ENCODE measurements at regions not wholly inside any gene's neighbourhood (a gene's known extent, or its start where the extent isn't known, plus 50 kb on each side); places are given as distances from the start of the nearest gene placed in this dataset.
"Not testable (repeated sequence)": the region's sequence is repeated elsewhere in the genome, so short reads cannot be mapped to it uniquely, and the experiment has no call there.

GRCh38 chr6:60767791-60768499 lies 1518.1 kb downstream of the KHDRBS2 start:
- DNase-seq (ENCODE audit: low spot score); intact Hi-C loops (cut with micrococcal nuclease); H3K36me3 Mint-ChIP-seq (ENCODE audit: low read depth); H3K27me3 Mint-ChIP-seq (ENCODE audit: low read depth); H3K27ac Mint-ChIP-seq; H3K4me3 Mint-ChIP-seq (ENCODE audit: low read depth); H3K4me1 Mint-ChIP-seq (ENCODE audit: low read depth): not testable (repeated sequence)
- peaks cover 40% of the 10 kb centered on the region for H3K9me3 Mint-ChIP-seq

- H3K4me3 Mint-ChIP-seq (ENCODE audit: low read depth); H3K27me3 Mint-ChIP-seq (ENCODE audit: low read depth); H3K36me3 Mint-ChIP-seq (ENCODE audit: low read depth); H3K4me1 Mint-ChIP-seq (ENCODE audit: low read depth); DNase-seq (ENCODE audit: low spot score); H3K27ac Mint-ChIP-seq; intact Hi-C loops (cut with micrococcal nuclease): not testable (repeated sequence)
- H3K9me3 Mint-ChIP-seq, result peaks cover 36% of the 10 kb centered on the region
Observed at GRCh38 chr6:60765331-60765730, 1520.7 kb downstream of the KHDRBS2 start.

- DNase-seq (ENCODE audit: low spot score); H3K36me3 Mint-ChIP-seq (ENCODE audit: low read depth); intact Hi-C loops (cut with micrococcal nuclease); H3K27ac Mint-ChIP-seq; H3K27me3 Mint-ChIP-seq (ENCODE audit: low read depth); H3K4me1 Mint-ChIP-seq (ENCODE audit: low read depth); H3K4me3 Mint-ChIP-seq (ENCODE audit: low read depth): not testable (repeated sequence)
- peaks cover 35% of the 10 kb centered on the region for H3K9me3 Mint-ChIP-seq
Observed at GRCh38 chr6:60763464-60764080, 1522.5 kb downstream of the KHDRBS2 start.

GRCh38 chr6:60760928-60761327 lies 1525.1 kb downstream of the KHDRBS2 start:
- H3K27ac Mint-ChIP-seq; H3K4me1 Mint-ChIP-seq (ENCODE audit: low read depth); H3K4me3 Mint-ChIP-seq (ENCODE audit: low read depth); DNase-seq (ENCODE audit: low spot score); H3K27me3 Mint-ChIP-seq (ENCODE audit: low read depth); intact Hi-C loops (cut with micrococcal nuclease); H3K36me3 Mint-ChIP-seq (ENCODE audit: low read depth): not testable (repeated sequence)
- H3K9me3 Mint-ChIP-seq, result peaks cover 39% of the 10 kb centered on the region

GRCh38 chr6:60759149-60759825 lies 1526.7 kb downstream of the KHDRBS2 start:
- H3K27me3 Mint-ChIP-seq (ENCODE audit: low read depth); H3K36me3 Mint-ChIP-seq (ENCODE audit: low read depth); DNase-seq (ENCODE audit: low spot score); H3K27ac Mint-ChIP-seq; H3K4me3 Mint-ChIP-seq (ENCODE audit: low read depth); H3K4me1 Mint-ChIP-seq (ENCODE audit: low read depth); intact Hi-C loops (cut with micrococcal nuclease): not testable (repeated sequence)
- peaks cover 51% of the 10 kb centered on the region for H3K9me3 Mint-ChIP-seq

- intact Hi-C loops (cut with micrococcal nuclease); H3K4me3 Mint-ChIP-seq (ENCODE audit: low read depth); H3K27me3 Mint-ChIP-seq (ENCODE audit: low read depth); H3K4me1 Mint-ChIP-seq (ENCODE audit: low read depth); DNase-seq (ENCODE audit: low spot score); H3K27ac Mint-ChIP-seq; H3K36me3 Mint-ChIP-seq (ENCODE audit: low read depth): not testable (repeated sequence)
- peaks cover 45% of the 10 kb centered on the region for H3K9me3 Mint-ChIP-seq
Observed at GRCh38 chr6:60758725-60759124, 1527.3 kb downstream of the KHDRBS2 start.

GRCh38 chr6:60754879-60755278 lies 1531.1 kb downstream of the KHDRBS2 start:
- H3K27me3 Mint-ChIP-seq (ENCODE audit: low read depth), result no peaks in the 10 kb centered on the region
- no peak overlapping the region for H3K27ac Mint-ChIP-seq
- intact Hi-C loops (cut with micrococcal nuclease), result no loop called here
- no peak for DNase-seq (ENCODE audit: low spot score)
- H3K4me1 Mint-ChIP-seq (ENCODE audit: low read depth), result no peaks in the 10 kb centered on the region
- no peaks in the 10 kb centered on the region for H3K36me3 Mint-ChIP-seq (ENCODE audit: low read depth)
- peaks cover 55% of the 10 kb centered on the region for H3K9me3 Mint-ChIP-seq
- H3K4me3 Mint-ChIP-seq (ENCODE audit: low read depth), result no peak overlapping the region

GRCh38 chr6:60750353-60751081 lies 1535.5 kb downstream of the KHDRBS2 start:
- H3K27me3 Mint-ChIP-seq (ENCODE audit: low read depth); intact Hi-C loops (cut with micrococcal nuclease); DNase-seq (ENCODE audit: low spot score); H3K4me3 Mint-ChIP-seq (ENCODE audit: low read depth); H3K4me1 Mint-ChIP-seq (ENCODE audit: low read depth); H3K36me3 Mint-ChIP-seq (ENCODE audit: low read depth); H3K27ac Mint-ChIP-seq: not testable (repeated sequence)
- peaks cover 36% of the 10 kb centered on the region for H3K9me3 Mint-ChIP-seq

GRCh38 chr6:60747765-60748556 lies 1538.1 kb downstream of the KHDRBS2 start:
- H3K36me3 Mint-ChIP-seq (ENCODE audit: low read depth); H3K27me3 Mint-ChIP-seq (ENCODE audit: low read depth); H3K27ac Mint-ChIP-seq; H3K4me1 Mint-ChIP-seq (ENCODE audit: low read depth); H3K4me3 Mint-ChIP-seq (ENCODE audit: low read depth); intact Hi-C loops (cut with micrococcal nuclease); DNase-seq (ENCODE audit: low spot score): not testable (repeated sequence)
- H3K9me3 Mint-ChIP-seq, result peaks cover 28% of the 10 kb centered on the region

- H3K36me3 Mint-ChIP-seq (ENCODE audit: low read depth); H3K27me3 Mint-ChIP-seq (ENCODE audit: low read depth); H3K27ac Mint-ChIP-seq; H3K4me1 Mint-ChIP-seq (ENCODE audit: low read depth); intact Hi-C loops (cut with micrococcal nuclease); H3K4me3 Mint-ChIP-seq (ENCODE audit: low read depth); DNase-seq (ENCODE audit: low spot score): not testable (repeated sequence)
- H3K9me3 Mint-ChIP-seq, result peaks cover 34% of the 10 kb centered on the region
Observed at GRCh38 chr6:60737764-60738425, 1548.1 kb downstream of the KHDRBS2 start.

- H3K27me3 Mint-ChIP-seq (ENCODE audit: low read depth); H3K36me3 Mint-ChIP-seq (ENCODE audit: low read depth); intact Hi-C loops (cut with micrococcal nuclease); H3K4me1 Mint-ChIP-seq (ENCODE audit: low read depth); DNase-seq (ENCODE audit: low spot score); H3K4me3 Mint-ChIP-seq (ENCODE audit: low read depth); H3K27ac Mint-ChIP-seq: not testable (repeated sequence)
- peaks cover 34% of the 10 kb centered on the region for H3K9me3 Mint-ChIP-seq
Observed at GRCh38 chr6:60737315-60737714, 1548.7 kb downstream of the KHDRBS2 start.

GRCh38 chr6:60723935-60724334 lies 1562.1 kb downstream of the KHDRBS2 start:
- peaks cover 42% of the 10 kb centered on the region for H3K9me3 Mint-ChIP-seq
- H3K27ac Mint-ChIP-seq; H3K4me1 Mint-ChIP-seq (ENCODE audit: low read depth); H3K27me3 Mint-ChIP-seq (ENCODE audit: low read depth); H3K36me3 Mint-ChIP-seq (ENCODE audit: low read depth); DNase-seq (ENCODE audit: low spot score); H3K4me3 Mint-ChIP-seq (ENCODE audit: low read depth); intact Hi-C loops (cut with micrococcal nuclease): not testable (repeated sequence)
